Activated T-cell treated with anti-CD3 and anti-CD28 coated beads, Interleukin-2, amount 50 U/mL, for 24 hours (primary cell): ENCODE measurements at regions not wholly inside any gene's neighbourhood (a gene's known extent, or its start where the extent isn't known, plus 50 kb on each side); places are given as distances from the start of the nearest gene placed in this dataset.

Experiments used
- DNase-seq: peaks from one replicate; pipeline ENCODE4 v3.0.0-alpha.2; 2020
- H3K27ac Mint-ChIP-seq: 2 replicates; pipeline ENCODE4 v1.8.0; 2020; ENCODE audit warnings: mild to moderate bottlenecking, mixed read lengths
- H3K27me3 Mint-ChIP-seq: 2 replicates; pipeline ENCODE4 v1.8.0; 2020; ENCODE audit warnings: mixed read lengths
- H3K36me3 Mint-ChIP-seq: 2 replicates; pipeline ENCODE4 v1.8.0; 2020; ENCODE audit warnings: low read depth, mixed read lengths
- H3K4me1 Mint-ChIP-seq: 2 replicates; pipeline ENCODE4 v1.8.0; 2020; ENCODE audit warnings: low read depth, mixed read lengths
- H3K4me3 Mint-ChIP-seq: 2 replicates; pipeline ENCODE4 v1.8.0; 2020; ENCODE audit warnings: mild to moderate bottlenecking, moderate library complexity, mixed read lengths
- H3K9me3 Mint-ChIP-seq: 2 replicates; pipeline ENCODE4 v1.8.0; 2020; ENCODE audit warnings: mixed read lengths

GRCh38 chr16:14350626-14351025, 279.4 kb downstream of the PARN start:
- no peak for DNase-seq
- Mint-ChIP-seq H3K9me3 (peaks cover 2% of the 10 kb centered on the region), H3K27me3 (peaks cover 9% of the 10 kb centered on the region), H3K4me3 (no peak overlapping the region), H3K4me1 (peaks cover 8% of the 10 kb centered on the region), H3K36me3 (no peaks in the 10 kb centered on the region), H3K27ac (no peak overlapping the region)

GRCh38 chr16:14350081-14350480, 279.0 kb downstream of the MRTFB start:
- peaks cover 5% of the 10 kb centered on the region for H3K4me1 Mint-ChIP-seq
- H3K27me3 Mint-ChIP-seq: peaks cover 7% of the 10 kb centered on the region
- peaks cover 2% of the 10 kb centered on the region for H3K9me3 Mint-ChIP-seq
- H3K4me3 Mint-ChIP-seq: no peak overlapping the region
- H3K36me3 Mint-ChIP-seq: no peaks in the 10 kb centered on the region
- no peak for DNase-seq
- H3K27ac Mint-ChIP-seq: no peak overlapping the region

GRCh38 chr16:14347706-14348105, 276.6 kb downstream of the MRTFB start:
- no peak for DNase-seq
- Mint-ChIP-seq H3K27ac (no peak overlapping the region), H3K4me1 (no peaks in the 10 kb centered on the region), H3K36me3 (no peaks in the 10 kb centered on the region), H3K9me3 (peaks cover 8% of the 10 kb centered on the region), H3K27me3 (peaks cover 7% of the 10 kb centered on the region), H3K4me3 (no peak overlapping the region)

- DNase-seq: no peak
- Mint-ChIP-seq H3K4me3 (no peak overlapping the region), H3K4me1 (no peaks in the 10 kb centered on the region), H3K9me3 (peaks cover 13% of the 10 kb centered on the region), H3K27me3 (peaks cover 7% of the 10 kb centered on the region), H3K36me3 (no peaks in the 10 kb centered on the region), H3K27ac (no peak overlapping the region)
Observed at GRCh38 chr16:14346278-14347142, 275.4 kb downstream of the MRTFB start.

- H3K27ac Mint-ChIP-seq: no peak overlapping the region
- H3K9me3 Mint-ChIP-seq: peaks cover 15% of the 10 kb centered on the region
- H3K4me1 Mint-ChIP-seq: no peaks in the 10 kb centered on the region
- peaks cover 5% of the 10 kb centered on the region for H3K27me3 Mint-ChIP-seq
- no peak for DNase-seq
- no peaks in the 10 kb centered on the region for H3K36me3 Mint-ChIP-seq
- no peak overlapping the region for H3K4me3 Mint-ChIP-seq
Observed at GRCh38 chr16:14345512-14346115, 274.5 kb downstream of the MRTFB start.

GRCh38 chr16:14344945-14345344, 273.8 kb downstream of the MRTFB start:
- DNase-seq: no peak
- Mint-ChIP-seq H3K4me1 (no peaks in the 10 kb centered on the region), H3K27me3 (peaks cover 3% of the 10 kb centered on the region), H3K4me3 (no peak overlapping the region), H3K27ac (no peak overlapping the region), H3K9me3 (peaks cover 16% of the 10 kb centered on the region), H3K36me3 (no peaks in the 10 kb centered on the region)

GRCh38 chr16:14344292-14344691, 273.2 kb downstream of the MRTFB start:
- DNase-seq: no peak
- Mint-ChIP-seq H3K4me1 (no peaks in the 10 kb centered on the region), H3K27me3 (peaks cover 3% of the 10 kb centered on the region), H3K9me3 (peaks cover 16% of the 10 kb centered on the region), H3K4me3 (no peak overlapping the region), H3K27ac (no peak overlapping the region), H3K36me3 (no peaks in the 10 kb centered on the region)

GRCh38 chr16:14341324-14342225, 270.5 kb downstream of the MRTFB start:
- no peaks in the 10 kb centered on the region for H3K36me3 Mint-ChIP-seq
- no peak overlapping the region for H3K27ac Mint-ChIP-seq
- H3K27me3 Mint-ChIP-seq: peaks cover 3% of the 10 kb centered on the region
- peaks cover 16% of the 10 kb centered on the region for H3K9me3 Mint-ChIP-seq
- no peaks in the 10 kb centered on the region for H3K4me1 Mint-ChIP-seq
- no peak overlapping the region for H3K4me3 Mint-ChIP-seq
- DNase-seq: no peak

- Mint-ChIP-seq H3K27me3 (peaks cover 3% of the 10 kb centered on the region), H3K4me3 (no peak overlapping the region), H3K36me3 (no peaks in the 10 kb centered on the region), H3K4me1 (no peaks in the 10 kb centered on the region), H3K9me3 (peaks cover 15% of the 10 kb centered on the region), H3K27ac (no peak overlapping the region)
- no peak for DNase-seq
Observed at GRCh38 chr16:14339694-14340093, 268.6 kb downstream of the MRTFB start.

- Mint-ChIP-seq H3K36me3 (no peaks in the 10 kb centered on the region), H3K9me3 (peaks cover 15% of the 10 kb centered on the region), H3K27ac (no peak overlapping the region), H3K4me3 (no peak overlapping the region), H3K27me3 (peaks cover 3% of the 10 kb centered on the region), H3K4me1 (no peaks in the 10 kb centered on the region)
- no peak for DNase-seq
Observed at GRCh38 chr16:14338969-14339368, 267.9 kb downstream of the MRTFB start.

- Mint-ChIP-seq H3K27ac (no peak overlapping the region), H3K36me3 (no peaks in the 10 kb centered on the region), H3K27me3 (peaks cover 3% of the 10 kb centered on the region), H3K4me1 (no peaks in the 10 kb centered on the region), H3K4me3 (no peak overlapping the region), H3K9me3 (peaks cover 14% of the 10 kb centered on the region)
- DNase-seq: no peak
Observed at GRCh38 chr16:14338236-14338635, 267.1 kb downstream of the MRTFB start.

- no peaks in the 10 kb centered on the region for H3K36me3 Mint-ChIP-seq
- no peaks in the 10 kb centered on the region for H3K4me1 Mint-ChIP-seq
- H3K4me3 Mint-ChIP-seq: no peak overlapping the region
- H3K27me3 Mint-ChIP-seq: no peaks in the 10 kb centered on the region
- DNase-seq: no peak
- peaks cover 8% of the 10 kb centered on the region for H3K9me3 Mint-ChIP-seq
- no peak overlapping the region for H3K27ac Mint-ChIP-seq
Observed at GRCh38 chr16:14337303-14338191, 266.4 kb downstream of the MRTFB start.

- H3K36me3 Mint-ChIP-seq: no peaks in the 10 kb centered on the region
- no peak overlapping the region for H3K27ac Mint-ChIP-seq
- H3K9me3 Mint-ChIP-seq: no peaks in the 10 kb centered on the region
- DNase-seq: no peak
- no peak overlapping the region for H3K4me3 Mint-ChIP-seq
- H3K27me3 Mint-ChIP-seq: no peaks in the 10 kb centered on the region
- H3K4me1 Mint-ChIP-seq: no peaks in the 10 kb centered on the region
Observed at GRCh38 chr16:14335297-14335696, 264.2 kb downstream of the MRTFB start.
